NCI-H2196 (cell line): ENCODE measurements at regions not wholly inside any gene's neighbourhood (a gene's known extent, or its start where the extent isn't known, plus 50 kb on each side); places are given as distances from the start of the nearest gene placed in this dataset.
A peak's percentile ranks its signal among the peaks of the same experiment; 100 is the strongest.

ENCODE experiments used
- DNase-seq: peaks from one replicate; lab custom pipeline; 2025; ENCODE audit not compliant: unreplicated experiment; lab: John Stamatoyannopoulos, UW

GRCh38 chr2:226233388-226233787 lies 566.2 kb downstream of the IRS1 start:
- DNase-seq: no peak

GRCh38 chr2:226228080-226228479 lies 571.5 kb downstream of the IRS1 start:
- no peak for DNase-seq

GRCh38 chr2:226227341-226227740 lies 572.3 kb downstream of the IRS1 start:
- DNase-seq: no peak

DNA sequence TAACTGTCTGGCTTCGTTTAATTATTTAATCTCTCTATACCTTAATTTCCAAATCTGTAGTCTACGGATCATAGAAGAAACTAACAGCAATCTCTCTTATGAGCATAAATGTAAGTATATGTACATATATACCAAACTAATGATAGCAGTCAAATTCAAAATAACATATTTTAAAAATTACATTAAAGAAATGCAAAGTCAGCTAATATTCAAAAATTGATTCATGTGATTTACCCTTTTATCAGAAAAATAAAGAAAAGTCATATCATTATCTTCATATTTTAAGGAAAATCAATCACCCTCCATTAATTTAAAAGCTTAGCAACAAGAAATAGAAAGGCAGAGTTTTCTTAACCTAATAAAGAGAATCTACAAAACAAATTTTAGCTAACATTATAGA lies 575.9 kb downstream of the IRS1 start:
- no peak for DNase-seq

DNA sequence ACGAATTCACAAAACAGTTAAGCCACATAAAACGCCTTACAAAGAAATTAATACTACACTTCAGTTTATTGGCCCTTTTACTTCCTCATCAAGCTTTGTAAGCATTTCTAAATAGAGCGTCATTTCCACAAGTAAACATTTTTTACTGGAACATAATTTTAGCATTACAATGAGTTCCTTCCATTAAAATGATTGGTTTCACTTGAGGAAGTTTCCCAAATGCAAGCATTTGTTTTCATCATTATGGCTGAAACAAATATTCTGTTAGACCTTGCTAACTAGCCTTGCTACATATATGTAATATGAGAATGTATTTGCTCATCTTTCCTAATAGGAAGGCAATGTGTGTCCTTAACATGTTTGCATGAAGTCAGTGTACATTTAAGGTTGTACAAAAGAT lies 579.1 kb downstream of the IRS1 start:
- DNase-seq: no peak

DNA sequence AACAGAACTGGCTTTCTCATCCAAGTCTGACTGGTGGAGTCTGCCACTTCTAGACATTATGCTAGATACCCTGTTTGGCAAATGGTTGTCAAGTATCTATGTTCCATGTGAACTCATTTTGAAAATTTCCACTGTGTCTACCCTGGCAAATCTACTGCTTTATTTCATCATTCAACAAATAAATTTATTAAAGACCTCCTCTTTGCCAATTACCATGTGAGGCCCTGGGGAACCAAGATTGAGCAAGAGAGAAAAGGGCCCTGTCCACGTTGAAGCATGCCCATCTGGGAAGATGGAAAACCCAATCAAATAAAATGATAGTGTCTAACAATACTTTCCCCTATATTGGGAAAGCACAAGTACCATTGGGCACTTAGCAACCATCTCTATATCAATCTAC lies 582.4 kb downstream of the IRS1 start:
- DNase-seq: no peak

- no peak for DNase-seq
Measured at GRCh38 chr2:226216575-226216974, 583.0 kb downstream of the IRS1 start.

DNA sequence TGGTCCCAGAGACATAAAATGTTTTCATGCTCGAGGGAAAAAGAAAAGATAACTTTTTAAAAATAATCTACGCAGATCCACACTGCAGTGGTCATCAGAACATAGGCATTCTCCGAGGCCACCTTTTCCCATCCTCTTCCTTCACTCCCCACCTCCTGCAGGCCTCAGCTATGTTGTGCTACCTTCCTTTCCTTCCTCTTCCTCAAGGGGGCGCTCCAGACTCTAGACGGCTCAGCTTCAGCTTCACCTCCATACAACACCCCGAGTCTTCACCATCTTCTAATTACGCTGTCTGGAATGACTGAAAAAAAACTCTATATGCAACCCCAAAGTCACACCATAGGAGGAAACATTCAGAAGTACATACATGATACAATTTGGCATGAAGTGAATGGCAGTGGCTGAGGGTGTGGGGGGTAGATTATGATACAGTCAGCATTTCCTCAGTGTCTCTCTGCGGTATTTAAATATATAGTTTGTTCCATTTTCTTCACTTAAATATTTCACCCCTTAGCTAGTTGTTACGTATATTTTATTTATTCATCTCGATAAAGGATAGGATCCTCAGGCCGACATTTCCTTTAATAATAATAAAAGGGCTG lies 583.6 kb downstream of the IRS1 start:
- DNase-seq: peak; percentile 17

DNA sequence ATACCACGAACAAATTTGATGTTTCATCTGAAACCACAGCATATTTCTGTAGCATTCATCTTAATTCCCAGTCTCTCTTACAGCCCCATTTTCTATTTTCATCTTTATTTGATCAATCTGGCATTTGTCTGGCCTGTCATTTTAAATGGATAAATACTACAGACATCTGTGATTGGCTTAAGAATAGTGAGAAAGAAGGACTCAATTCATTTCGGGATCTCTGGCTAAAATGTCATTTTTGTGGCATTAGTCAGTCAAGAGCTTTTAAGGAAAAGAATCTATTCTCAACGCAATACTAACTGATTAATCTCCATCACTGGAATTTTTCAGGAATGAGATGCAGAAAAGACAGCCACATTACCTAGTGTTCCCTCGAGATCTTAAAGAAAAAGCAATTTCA lies 585.9 kb downstream of the IRS1 start:
- no peak for DNase-seq

DNA sequence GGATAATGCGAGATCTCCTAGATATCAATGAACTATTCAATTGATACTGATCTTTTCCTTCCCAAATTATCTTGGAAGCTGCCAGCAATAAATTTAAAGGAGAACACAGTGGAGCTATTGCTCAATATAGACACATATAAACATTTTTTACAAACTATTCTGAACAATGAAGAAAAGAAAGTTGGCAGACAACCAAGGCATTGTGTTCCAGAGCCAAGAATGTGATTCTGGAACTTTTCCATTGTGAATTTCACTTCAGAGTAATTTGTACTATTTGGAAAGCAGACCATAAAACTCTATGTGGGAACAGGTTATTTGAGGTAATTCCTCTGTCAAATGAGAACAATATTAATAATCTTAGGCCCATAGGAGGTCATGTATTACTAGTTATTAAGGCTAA lies 588.2 kb downstream of the IRS1 start:
- DNase-seq: no peak

GRCh38 chr2:226208726-226209125 lies 590.9 kb downstream of the IRS1 start:
- DNase-seq: no peak

- no peak for DNase-seq
Measured at GRCh38 chr2:226207671-226208070, 591.9 kb downstream of the IRS1 start.

DNA sequence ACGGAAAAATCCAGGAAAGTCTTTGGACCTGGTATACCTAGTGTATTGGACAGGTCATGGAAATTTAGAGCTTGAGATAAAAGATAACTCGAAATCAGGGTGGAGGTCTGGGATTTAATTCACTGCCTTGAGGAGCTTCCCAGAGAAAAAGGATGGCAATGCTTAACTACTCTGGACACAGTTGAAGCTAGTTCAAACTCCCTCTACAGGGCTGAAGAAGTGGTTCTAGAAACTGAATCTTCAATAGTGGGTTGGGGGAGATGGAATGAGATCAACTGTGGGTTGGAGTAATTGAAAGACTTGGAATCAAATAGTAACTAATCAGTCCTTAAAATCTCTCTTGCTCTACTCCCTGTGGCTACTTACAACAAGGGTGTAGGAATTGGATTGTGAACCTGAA lies 600.1 kb downstream of the IRS1 start:
- DNase-seq: no peak

DNA sequence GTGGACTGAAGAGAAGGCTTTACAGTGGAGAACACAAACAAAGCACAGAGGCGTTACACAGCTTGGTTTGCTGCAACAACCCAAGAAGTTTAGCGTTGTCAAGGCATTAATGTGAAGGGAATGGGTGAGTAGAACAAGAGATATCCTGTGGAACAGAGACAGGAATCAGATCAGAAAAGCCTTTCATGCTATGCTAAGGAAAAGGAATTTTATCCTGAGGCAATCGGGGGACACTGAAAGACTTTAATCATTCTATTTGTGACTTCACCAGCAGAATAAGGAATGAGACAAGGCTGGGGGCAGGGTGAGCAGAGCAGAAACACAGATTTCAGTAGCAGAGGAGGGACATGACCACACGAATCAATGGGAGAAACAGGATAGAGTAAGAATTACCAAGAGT lies 600.7 kb downstream of the IRS1 start:
- DNase-seq: no peak

DNA sequence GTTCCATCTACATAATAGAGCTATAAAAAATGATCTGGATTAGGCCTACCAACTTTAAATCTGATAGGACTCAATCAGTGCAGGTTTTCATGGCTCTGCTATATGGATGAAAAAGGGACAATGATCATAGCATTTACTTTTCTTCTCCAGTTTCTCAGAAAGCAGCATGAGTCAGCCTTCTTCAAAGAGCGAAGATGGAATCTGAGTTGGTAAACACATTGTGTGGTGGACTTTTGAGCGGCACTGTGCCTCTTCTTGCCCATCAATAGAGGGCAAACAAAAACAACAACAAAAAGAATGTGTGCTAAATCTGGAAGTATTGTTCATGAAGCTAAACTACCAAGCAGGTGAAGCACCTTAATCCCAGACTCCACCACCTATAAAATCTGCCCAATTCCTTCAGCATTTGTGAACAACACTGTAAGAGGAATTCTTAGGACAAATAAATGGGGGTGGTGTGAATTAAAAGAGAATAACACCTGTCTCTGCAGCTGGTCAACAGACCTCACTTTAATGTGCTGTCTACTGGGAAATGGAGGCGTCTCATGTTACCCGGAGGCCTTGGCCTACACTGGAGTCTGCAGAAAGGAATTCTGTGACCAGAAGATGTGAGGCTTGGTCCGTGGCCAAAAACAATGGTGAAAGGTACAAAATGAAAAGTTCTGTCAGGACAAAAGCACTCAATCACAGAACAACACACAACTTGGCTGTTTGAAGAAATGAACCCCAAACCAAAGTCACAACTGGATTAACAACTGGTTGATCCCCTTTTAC lies 609.0 kb downstream of the IRS1 start:
- DNase-seq: no peak

- DNase-seq: no peak
Measured at GRCh38 chr2:226189061-226189460, 610.6 kb downstream of the IRS1 start.

DNA sequence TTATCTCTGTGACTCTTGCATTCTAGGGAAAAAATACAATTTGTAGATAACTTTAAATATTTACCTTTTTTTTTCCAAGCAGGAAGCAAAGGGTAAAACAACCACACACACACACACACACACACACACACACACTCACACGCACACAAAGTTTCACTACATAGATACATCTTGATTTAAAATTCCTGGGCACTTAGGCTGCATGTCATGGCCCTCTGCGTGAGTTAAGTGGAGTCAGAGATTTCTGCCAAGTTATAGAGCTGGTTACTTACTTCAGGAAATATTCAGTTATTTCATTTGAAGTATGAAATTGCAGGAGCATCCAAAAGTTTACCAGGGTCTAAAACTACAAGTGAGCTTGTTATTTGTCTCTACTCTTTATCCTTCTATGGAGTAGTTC lies 612.0 kb downstream of the IRS1 start:
- no peak for DNase-seq

- DNase-seq: no peak
Measured at GRCh38 chr2:226187156-226187555, 612.5 kb downstream of the IRS1 start.

GRCh38 chr2:226185616-226186211 lies 613.9 kb downstream of the IRS1 start:
- DNase-seq: no peak

DNA sequence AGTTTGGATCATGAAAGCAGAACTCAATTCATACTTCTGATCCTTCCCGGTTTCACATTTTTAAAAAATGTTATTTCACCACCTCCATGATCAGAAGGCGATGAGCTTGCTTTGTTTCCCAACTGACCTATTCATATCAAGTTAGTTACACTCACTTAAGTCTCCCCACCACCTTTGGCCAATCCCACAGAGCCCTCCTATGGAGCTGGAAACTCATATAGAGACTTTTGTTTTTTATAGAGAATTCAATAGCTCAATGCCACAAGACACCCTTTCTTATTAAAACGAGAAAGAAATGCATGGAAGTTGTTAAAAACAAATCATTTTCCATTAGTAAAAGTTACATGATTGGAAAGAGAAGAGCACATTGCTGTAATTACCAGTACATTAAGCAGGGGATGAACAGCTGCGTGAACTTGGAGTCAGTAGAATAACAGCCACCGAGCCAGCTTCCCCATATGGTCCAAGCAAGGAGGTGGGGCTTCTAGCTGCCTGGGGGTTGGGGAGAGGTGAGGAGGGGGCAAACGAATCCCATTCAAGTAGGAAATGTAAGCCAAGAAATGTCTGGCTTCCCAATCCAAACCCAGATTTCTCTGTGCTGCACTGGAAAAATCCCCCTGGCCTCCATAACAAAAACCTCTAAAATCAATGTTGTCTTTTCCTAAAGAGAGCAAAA lies 614.5 kb downstream of the IRS1 start:
- DNase-seq: no peak

- DNase-seq: no peak
Measured at GRCh38 chr2:226184540-226184939, 615.1 kb downstream of the IRS1 start.

DNA sequence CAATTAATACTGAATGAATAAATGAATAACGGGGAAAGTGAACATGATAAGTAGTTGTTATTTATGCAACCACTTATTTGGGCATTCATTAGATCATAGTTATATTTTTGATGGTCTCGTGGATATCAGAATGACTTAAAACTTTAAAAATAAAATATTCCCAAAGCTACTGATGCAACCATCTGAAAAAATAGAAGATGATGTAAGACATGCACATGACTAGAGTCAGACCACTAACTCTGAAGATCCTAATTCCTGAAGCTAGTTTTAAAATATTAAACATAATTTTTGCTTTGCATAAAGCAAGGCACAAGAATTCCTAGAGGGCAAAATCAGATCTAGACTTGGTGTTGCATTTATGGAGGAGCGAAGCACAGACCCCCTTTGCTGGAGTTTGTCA lies 616.1 kb downstream of the IRS1 start:
- no peak for DNase-seq
